PC-9 (cell line): ENCODE measurements at regions not wholly inside any gene's neighbourhood (a gene's known extent, or its start where the extent isn't known, plus 50 kb on each side); places are given as distances from the start of the nearest gene placed in this dataset.

Experiments
- CTCF ChIP-seq: fragments of 200-600 bp; sonication (generic); conservative IDR thresholded peaks from 2 replicates; pipeline ENCODE4 v1.6.1; 2017; ENCODE audit warnings: mixed run types, antibody characterized with exemption, mild to moderate bottlenecking, moderate library complexity
- EZH2 ChIP-seq: fragments of 200-600 bp; sonication (generic); IDR thresholded peaks from 2 replicates; pipeline ENCODE4 v1.8.0; 2017; ENCODE audit warnings: antibody characterized with exemption, low read depth

- no peak for TF ChIP-seq CTCF
- TF ChIP-seq EZH2, result no peak
Measured at GRCh38 chr21:17238468-17238867, 274.4 kb upstream of the CXADR start.
